ENCODE measurements at regions not wholly inside any gene's neighbourhood (a gene's known extent, or its start where the extent isn't known, plus 50 kb on each side); places are given as distances from the start of the nearest gene placed in this dataset.
"Not testable (repeated sequence)": the region's sequence is repeated elsewhere in the genome, so short reads cannot be mapped to it uniquely, and the experiment has no call there.

DNA sequence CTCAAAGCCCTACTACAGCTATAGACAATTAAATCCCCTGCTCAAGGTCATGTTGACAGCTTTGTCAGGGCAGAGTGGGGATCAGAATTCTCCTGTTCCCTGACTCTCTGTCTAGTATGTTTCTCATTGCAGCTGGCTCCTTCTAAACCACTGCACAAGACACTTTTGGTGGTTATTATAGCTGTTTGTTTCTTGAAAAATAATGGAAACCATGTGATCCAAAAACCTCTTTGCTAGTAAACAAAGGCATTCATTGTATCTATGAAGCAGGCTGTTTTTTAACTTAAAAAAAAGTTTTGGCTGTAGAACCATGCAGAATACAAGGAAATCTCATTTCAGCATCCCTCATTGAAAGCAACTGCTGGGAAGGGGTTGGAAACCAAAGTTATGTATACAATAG lies 352.5 kb upstream of the EPHA4 start:
- no peak for DNase-seq (ENCODE audit: low spot score)

DNA sequence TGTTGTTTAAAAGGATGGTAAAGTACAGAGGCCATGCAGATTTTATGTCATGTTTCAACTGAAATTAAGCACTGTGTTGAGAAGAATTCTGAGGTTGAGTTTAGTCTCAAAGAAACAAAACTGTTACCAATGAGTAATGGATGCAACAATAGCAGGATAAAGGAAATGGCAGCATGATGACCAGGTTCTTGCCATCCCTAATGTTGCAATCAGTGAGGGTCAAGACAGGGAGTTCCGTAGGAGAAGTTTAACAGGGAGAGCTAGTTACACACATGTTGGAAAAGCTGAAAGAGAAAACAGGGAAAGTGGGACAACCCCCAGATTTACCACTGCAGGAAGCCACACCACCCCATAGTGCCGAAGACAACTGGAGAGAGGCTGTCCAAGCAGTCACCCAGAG lies 343.8 kb upstream of the EPHA4 start:
- DNase-seq (ENCODE audit: low spot score): no peak

DNA sequence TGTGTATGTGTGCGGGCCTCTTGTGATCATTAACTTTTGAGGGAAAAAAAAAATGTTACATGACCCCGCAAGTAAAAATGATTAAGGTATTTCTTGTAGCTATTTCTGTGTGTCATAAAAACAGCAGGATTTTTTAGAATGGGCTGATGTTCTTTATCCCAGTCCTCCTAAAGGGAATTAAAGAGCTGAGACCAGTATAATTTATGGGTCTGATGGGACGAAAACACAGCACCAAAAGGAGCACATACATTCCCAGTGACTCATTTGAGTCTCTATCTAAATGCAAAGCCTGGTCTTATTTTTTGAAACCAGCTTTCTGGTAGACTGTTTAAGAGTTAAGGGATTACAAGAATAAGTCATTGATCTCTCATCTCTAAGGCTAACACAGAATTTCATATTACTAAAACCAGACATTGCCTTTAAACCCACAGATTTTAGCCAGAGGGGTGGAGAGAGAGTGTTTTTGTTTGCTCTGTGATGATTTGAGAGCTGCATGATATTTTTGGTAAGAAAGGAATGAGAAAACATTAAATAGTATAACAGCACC lies 342.3 kb upstream of the EPHA4 start:
- DNase-seq (ENCODE audit: low spot score): no peak

DNA sequence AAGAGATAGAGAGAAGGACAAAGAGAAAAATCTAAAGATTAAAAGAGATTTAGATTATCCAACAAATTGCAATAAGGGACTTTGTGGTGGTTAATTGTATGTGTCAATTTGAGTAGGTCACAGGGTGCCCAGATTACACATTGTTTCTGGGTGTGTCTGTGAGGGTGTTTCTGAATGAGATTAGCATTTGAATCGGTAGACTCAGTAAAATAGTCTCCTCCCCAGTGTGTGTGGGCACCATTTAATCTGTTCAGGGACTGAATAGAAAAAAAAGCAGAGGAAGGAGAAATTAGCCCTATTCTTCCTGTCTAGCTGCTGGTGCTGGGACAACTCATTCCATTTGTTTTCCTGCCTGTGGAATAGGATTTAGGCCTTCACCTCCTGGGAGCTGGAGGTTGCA lies 339.8 kb upstream of the EPHA4 start:
- no peak for DNase-seq (ENCODE audit: low spot score)

DNA sequence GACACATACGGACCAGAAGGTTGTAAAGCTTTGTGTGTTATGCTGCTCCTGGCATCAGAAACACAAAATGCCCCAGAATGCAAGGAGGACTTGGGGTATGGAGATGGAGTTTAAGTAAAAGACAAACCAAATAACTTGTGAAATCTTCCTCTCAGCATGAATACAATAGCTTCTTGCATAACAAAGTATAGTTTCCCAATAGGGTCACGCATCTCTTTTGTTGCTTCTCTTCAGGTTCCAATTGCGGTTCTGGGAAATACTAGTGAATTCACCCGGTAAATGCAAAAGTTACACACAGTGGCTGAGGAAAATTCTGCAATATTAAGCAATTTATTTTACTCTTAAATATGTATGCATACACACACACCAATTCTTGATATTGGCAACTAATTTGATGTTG lies 339.2 kb upstream of the EPHA4 start:
- DNase-seq (ENCODE audit: low spot score): no peak

DNA sequence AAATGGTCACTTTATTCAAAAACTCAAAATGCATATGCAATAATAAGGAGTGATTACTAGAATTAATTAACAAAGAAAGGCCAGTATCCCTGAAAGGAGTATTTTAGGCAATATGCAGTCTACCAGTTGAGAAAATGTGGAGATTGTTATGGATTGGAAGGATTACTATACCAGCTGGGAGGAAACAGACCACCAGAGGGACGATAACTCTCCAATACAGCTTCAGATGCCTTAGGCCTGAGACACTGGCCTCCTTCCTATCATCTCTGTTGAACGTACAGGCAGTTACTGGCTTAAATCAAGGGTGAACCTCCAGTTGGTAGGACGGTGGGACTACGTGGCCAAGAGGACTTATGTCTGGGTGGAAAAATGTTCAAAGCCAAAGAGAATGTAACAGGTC lies 336.4 kb upstream of the EPHA4 start:
- no peak for DNase-seq (ENCODE audit: low spot score)

DNA sequence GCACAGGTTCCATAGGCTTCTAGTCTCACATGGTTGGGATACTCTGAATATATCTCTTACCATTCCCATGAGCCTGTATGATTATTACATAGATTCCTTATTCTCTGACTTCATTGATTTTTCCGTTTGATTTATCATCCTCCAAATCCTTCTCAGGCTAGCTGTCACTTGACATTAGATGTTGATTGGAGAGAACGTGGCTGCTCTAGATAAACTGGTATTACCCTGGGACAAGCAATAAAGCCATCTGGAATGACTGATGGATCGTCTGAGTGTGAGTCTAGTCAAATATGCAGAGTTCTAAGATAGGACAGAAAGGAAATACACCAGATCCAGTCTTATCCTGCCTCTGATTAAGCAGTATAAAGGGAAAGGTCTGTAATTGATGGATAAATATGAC lies 325.6 kb upstream of the EPHA4 start:
- no peak for DNase-seq (ENCODE audit: low spot score)

DNA sequence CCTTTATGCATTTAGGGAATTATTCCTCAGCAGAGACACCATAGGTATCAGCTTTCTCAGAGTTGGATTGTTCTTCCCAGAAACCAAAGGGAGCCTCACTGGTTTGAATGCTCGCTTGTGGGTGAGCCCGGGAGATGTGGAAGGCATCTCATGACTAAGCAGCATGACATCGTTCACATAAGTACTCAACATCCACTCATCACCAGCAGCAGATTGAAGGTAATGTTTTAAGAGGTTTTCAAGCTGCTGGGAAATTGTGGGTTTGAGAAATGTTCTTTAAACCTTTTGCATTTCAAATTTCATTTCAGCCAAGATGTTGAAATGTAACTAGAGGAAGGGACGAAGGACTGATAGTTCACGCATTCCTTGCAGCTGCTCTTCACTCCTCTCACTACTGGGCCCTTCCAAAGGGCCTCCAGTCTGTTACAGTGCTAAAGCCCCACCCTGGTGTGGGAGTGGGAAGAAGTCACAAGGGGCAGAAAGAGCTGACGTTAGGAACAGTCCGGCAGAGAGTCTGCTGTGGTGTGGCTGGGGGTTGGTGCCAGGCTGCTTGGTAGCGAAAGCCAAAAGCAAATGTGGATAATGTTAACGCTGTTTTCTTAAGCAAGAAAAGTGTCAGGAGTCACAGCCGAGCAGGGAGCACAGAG lies 324.5 kb upstream of the EPHA4 start:
- DNase-seq (ENCODE audit: low spot score): no peak

DNA sequence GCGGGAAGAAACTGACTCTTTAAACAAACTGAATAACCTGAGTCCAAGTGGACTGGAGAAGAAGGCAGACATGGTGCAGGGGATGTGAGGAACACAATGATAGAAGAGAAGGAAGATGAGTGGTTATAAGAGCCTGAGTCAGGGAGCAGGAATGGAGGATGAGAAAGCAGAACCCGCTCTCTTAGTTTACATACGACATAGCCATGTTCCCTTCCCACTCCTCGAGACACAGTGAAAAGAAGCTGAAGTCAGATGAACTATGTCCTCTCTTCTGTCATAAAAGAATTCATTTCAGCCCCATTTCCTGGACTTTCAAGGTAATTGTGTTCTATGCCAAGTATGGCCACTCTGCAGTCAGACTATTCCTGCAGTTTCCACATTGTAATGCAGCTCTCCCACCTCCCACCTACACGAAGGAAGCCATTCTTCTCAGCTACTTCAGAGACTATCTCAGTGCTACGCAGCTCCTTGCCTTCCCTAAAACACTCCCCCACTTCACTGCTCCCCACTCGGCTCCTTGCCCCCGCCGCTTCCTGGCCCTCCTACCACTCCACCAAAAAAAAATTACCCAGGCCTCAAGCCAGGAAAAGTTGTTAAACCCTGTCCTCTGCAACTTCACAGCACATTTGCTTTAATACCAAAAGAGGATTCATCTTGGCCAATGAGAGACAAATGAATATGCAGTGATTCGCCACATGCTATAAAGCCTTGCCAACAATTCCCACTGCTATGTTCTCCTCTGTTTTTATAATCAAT lies 323.4 kb upstream of the EPHA4 start:
- no peak for DNase-seq (ENCODE audit: low spot score)

DNA sequence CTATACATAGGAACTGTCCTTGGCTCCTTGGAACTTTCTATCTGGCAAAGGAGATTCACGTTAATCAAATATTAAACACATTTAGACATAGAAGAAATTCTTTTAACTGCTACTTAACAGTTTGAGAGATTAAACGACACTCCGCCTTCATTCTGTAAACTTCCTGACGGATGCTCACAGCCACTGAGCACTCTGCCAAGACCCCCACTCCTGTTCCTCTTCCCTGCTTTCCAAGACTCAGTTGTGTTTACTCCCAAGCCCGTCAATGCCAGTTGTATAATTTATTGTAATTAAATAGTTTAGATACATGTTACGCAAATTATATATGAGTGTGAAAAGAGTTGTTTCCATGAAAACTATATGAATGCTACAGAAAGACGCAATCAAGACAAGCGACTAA lies 321.4 kb upstream of the EPHA4 start:
- no peak for DNase-seq (ENCODE audit: low spot score)

DNA sequence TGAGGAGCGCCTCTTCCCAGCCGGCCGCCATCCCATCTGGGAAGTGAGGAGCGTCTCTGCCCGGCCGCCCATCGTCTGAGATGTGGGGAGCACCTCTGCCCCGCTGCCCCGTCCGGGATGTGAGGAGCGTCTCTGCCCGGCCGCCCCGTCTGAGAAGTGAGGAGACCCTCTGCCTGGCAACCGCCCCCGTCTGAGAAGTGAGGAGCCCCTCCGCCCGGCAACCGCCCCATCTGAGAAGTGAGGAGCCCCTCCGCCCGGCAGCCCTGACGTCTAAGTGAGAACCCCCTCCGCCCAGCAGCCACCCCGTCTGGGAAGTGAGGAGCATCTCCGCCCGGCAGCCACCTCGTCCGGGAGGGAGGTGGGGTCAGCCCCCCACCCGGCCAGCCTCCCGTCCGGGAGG lies 319.9 kb upstream of the EPHA4 start:
- not testable (repeated sequence) for DNase-seq (ENCODE audit: low spot score)

DNA sequence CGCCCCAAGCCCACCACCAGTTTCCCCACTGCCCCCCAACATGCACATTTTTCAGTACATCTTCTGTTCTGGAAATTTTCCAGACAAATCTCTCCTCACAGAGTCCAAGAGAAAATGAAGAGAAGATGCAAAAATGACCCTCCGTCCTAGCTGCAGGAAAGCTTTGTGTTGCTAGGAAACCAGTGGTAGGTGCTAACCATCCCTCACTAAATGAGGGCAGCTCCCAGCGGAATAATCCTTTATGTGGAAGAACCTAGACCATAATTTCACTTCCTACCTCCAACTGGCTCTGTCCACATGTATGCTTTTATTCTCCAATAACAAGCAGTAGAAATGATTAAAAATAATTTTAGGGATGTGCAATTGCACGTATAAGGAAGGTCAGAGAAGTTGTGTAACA lies 311.9 kb upstream of the EPHA4 start:
- no peak for DNase-seq (ENCODE audit: low spot score)

DNA sequence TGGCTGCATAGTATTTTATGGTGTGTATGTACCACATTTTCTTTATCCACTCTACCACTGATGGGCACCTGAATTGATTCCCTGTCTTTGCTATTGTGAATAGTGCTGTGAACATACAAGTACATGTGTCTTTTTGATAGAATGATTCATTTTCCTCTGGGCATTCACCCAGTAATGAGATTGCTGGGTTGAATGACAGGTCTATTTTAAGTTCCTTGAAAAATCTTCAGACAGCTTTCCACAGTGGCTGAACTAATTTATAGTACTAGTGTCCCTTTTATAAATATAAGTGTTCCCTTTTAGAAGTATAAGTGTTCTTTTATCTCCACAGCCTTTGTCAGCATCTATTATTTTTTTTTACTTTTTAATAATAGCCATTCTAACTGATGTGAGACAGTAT lies 303.9 kb upstream of the EPHA4 start:
- DNase-seq (ENCODE audit: low spot score): no peak

DNA sequence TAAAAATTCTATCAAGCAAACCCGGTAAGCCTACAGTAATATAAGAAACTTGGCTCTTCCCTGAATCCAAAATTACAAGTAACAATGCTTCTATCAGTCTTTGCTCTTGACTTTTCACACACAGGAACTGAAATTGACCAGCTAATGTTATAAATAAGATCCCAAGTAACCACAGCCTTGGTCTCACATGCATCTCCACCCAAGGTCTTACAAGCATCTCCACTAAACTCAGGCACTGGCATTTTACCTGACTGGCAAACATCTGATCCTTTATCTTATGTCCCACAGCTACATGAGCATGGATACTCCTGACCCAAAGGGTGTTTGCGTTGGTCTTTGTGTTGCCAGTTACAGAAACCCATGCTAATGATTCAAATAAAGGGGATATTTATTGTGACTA lies 302.3 kb upstream of the EPHA4 start:
- no peak for DNase-seq (ENCODE audit: low spot score)

DNA sequence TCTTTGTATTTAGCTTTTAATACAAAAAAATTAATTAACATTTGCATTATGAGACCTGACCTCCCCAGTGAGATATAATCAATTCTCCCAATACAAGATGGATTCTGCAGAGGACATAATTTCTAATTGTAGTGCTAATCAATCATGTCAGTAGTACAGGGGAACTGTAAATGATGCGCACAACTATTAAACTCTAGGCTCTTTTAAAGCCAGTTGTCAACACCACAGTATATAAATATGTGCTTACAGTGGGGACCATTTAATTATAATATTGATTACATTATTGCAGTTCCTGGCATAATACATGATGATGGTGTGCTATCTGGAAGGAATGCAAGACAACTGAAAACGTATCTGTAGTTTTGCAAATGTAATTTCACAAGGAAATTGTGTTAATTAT lies 285.6 kb upstream of the EPHA4 start:
- DNase-seq (ENCODE audit: low spot score): no peak

DNA sequence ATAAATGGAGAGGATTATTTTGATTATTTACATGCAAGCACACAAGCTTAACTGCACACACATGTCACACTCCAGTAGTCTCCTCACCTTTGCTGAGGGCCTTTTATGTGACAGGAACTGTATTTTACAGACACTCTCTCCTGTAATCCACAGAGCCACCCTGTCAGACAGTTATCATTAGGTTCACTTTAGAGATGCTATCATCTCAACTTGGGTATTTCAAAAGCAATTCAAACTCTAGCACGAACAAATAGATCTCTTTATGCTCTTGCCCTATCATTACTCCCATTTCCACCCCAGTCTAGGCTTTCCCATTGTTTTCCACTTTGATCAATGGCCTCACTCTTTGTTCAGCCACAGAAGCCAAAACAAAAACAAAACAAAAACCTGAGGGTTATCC lies 281.2 kb upstream of the EPHA4 start:
- DNase-seq (ENCODE audit: low spot score): no peak

DNA sequence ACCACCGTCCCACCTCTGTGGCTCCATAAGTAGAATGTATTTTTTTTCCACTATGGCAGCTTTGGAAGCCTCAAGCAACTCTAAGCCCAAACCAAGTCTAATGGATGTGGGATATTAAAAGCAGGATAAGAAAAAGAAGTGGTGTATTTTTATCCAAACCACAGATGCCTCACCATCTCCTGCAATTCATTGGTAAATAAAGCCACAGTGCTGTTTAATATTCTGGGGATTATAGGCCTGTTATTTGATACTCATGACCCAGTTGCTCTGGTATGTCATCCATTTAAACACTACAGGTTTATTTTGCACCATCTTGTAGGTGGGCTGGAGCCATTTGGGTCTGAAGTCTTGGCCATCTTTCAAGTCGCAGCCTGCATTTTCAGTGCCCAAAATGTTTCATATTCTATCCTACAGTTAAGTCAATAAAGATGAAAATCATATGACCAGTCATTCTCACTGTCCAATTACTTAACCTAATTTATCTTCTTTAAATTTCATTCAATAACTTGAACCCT lies 279.5 kb upstream of the EPHA4 start:
- no peak for DNase-seq (ENCODE audit: low spot score)

DNA sequence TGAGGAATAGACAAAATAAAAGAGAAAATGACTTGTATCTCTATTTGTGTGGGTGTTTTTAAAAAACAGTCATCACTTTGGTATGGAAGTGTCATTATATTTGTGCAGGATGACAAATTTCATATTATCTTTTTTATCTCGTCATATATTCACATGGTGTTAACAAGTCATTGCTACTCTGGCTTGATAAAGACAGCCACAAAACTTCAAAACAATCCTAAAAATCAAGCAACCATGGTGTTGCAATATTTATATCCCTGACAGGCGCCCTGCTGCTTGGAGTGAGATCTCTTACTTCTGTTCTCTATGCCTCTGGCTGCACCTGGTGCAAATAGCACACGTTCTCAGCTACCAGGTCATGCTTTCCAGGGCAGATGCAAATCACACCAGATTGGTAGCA lies 278.0 kb upstream of the EPHA4 start:
- no peak for DNase-seq (ENCODE audit: low spot score)

DNA sequence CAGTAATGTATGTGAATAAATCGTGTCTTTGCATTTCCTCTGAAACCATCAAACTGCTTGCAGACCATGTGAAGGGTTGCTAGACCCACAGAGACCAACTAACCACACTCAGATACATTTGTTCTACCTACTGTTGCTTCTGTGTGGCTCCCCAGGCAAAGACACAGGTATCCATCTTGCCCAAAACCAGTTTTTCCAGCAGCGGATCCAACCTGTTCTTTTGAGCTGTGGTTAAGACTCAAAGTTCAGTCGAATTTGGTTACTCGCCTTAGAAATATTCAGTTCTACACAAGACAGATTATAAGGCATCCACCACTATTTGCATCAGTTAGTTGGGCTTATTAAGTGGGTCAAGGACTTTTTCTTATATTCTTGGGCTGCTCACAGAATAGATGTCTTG lies 276.2 kb upstream of the EPHA4 start:
- no peak for DNase-seq (ENCODE audit: low spot score)

DNA sequence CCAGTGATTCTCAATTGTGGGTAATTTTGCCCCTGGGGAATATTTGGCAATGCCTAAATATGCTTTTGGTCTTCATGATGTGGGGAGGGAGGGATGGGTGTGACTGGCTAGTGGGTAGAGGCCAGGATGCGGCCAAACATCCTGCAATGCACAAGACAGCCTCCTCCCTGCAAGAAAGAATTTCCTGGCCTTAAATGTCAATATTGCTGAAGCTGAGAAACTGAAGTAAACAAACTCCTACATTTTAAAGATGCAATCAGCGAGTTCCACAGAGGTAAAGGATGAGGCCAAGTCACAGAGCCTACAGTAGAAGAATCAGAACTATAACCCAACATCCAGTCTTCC lies 272.9 kb upstream of the EPHA4 start:
- no peak for DNase-seq (ENCODE audit: low spot score)

DNA sequence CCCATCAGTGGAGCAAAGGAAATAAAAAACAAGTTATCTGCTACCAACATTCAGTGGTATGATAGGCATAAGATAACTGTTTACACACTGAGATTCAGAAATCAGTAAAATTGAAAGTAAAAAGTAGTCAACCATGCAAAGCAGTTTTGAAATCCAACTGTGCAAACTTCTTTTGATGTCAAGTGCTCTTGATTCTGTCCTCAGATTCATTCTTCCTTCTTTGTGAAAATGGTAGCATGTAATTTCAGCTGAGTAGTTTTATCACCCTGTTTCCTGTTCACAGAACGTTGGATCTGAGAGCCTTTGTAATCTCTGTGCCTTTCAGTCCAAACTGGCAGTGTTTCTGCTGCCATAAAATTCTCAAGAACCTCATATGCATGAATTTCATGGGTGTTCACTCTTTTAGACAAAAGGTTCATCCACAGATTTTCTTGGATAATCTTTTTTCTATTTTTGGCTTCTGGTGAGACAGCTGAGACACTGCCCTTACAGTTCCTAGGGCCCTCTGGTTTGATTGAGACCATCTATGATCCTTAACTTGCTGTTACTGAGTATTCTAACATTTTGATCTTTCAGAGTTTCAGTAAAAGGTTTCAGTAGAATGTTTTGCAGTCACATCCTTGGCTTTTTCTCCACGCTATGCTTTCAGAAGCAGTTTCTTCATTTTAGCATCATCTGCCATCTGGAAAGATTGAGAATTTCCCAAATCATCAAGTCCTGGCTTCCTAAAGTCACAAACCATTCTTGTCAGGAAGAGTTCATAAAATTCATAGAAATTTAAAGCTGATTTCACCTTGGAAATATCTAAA lies 272.3 kb upstream of the EPHA4 start:
- DNase-seq (ENCODE audit: low spot score): no peak

DNA sequence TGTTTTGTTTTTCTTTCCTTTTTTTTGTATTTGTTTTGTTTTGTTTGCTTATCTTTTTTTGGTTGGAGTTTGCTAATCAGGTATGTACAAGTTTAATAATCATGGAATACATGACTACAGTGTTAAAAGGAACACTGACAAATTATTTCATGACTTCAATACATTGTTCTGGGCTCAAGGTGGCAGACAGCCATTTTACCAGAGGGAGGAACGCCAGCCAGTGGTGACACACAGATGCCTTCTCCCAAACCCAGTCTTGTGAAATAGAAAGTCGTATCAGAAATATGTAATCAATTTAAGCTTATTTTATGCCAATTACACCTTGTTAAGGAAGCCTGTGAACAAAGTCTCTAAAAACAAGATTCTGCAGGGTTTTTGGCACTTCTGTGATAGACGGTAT lies 264.0 kb upstream of the EPHA4 start:
- DNase-seq (ENCODE audit: low spot score): no peak

All from SK-N-DZ (cell line).